Body of pancreas (tissue), 4 donors: ENCODE measurements at regions not wholly inside any gene's neighbourhood (a gene's known extent, or its start where the extent isn't known, plus 50 kb on each side); places are given as distances from the start of the nearest gene placed in this dataset.

Experiments
- CTCF ChIP-seq, 7 experiments: fragments of 450-650 bp in 4 of 7; fragments of 200-600 bp in 3 of 7; sonication (generic) in 3 of 7; IDR thresholded peaks; one replicate each; pipeline ENCODE4 v1.5.1; 2016 to 2019; ENCODE audit warnings: antibody characterized with exemption in 7 of 7
- POLR2A ChIP-seq, 3 donors: fragments of 450-650 bp; IDR thresholded peaks; one replicate each; pipeline ENCODE4 v1.6.1; 2016; ENCODE audit warnings: antibody characterized with exemption in 3 of 3, mild to moderate bottlenecking in 2 of 3

GRCh38 chr5:174834081-174834480 is 109.7 kb downstream of the MSX2 start:
- TF ChIP-seq CTCF (IDR thresholded peaks at IDR 0.05), result no peak
- TF ChIP-seq POLR2A (IDR thresholded peaks at IDR 0.05), result no peak
